NCI-H187 (cell line): ENCODE measurements at regions not wholly inside any gene's neighbourhood (a gene's known extent, or its start where the extent isn't known, plus 50 kb on each side); places are given as distances from the start of the nearest gene placed in this dataset.

Experiments used
- DNase-seq, 2 experiments: peaks; one replicate each; lab custom pipeline; 2025; lab: John Stamatoyannopoulos, UW

DNA sequence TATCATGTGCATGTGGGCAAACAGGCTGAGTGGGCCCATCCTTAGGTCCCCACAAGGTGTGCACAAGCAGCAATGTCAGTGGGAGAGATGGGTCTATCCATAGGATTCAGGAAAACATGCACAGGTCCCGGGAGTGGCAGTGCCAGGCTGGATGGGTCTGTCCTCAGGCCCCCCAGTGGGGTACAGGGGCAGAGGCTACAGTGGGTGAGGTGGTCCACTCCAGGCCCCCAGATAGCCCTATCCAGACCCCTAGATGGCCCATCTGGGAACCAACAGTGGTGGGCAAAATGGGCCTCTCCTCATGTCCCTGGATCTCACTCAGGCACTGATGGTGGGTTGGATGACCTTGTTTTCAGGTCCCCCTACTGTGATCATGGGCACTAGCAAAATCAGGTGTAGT is 277.8 kb upstream of the SYT1 start:
- no peak for DNase-seq

DNA sequence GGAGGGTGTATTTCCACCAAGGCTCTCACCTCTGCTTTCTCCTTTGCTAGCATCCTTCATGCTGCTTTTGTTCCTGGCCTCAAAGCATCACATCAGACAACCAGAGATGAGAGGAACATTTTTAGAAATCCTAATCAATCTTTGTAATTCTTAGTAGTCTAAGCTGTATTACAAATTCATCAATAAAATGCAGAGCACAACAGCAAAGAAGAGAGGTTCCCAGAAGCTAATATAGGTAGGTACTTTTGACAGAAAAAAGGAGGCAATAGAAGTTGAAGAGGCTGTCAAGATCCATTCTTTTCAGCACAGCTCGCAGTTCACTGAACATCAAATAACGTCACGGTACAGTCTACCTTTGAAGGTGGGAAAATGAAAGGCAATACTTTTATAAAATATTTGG is 265.2 kb upstream of the SYT1 start:
- no peak for DNase-seq

DNA sequence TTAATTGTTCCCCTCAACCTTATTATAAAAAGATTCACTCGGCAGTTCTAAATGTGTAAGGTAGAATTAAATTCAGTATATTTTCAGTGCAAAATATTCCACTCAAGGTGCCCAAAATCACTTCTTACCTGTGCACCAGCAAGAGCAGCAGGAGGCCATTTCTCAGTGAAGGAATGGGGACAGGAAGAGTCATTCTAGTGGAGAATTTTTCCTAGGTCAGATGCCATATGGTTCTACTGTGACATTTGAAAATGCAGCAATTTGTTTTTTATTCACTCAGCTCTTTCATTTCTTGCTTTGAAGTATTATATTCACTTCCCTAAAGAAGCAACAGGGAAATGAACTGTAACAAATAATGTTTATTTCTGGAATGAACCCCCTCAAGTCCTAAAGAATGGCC is 264.0 kb upstream of the SYT1 start:
- no peak for DNase-seq

DNA sequence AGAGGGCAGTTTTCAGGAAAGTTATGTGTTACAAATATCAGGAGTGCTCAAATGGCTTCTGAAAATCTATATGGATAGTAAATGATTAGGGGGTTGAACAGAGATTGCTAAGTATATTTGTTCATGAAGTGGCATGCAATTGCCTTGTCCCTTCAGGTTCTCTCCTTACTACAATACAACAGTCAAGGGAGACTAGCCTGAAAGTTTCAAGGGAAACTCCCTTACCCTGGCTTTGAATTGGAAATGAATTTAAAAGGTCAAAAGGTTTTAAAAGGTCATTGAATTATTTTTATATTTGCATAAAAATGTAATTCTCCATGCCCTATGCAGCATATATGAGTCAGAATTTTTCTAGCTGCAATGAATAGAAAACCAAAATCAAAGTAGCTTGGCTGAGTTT is 253.1 kb upstream of the SYT1 start:
- no peak for DNase-seq

DNA sequence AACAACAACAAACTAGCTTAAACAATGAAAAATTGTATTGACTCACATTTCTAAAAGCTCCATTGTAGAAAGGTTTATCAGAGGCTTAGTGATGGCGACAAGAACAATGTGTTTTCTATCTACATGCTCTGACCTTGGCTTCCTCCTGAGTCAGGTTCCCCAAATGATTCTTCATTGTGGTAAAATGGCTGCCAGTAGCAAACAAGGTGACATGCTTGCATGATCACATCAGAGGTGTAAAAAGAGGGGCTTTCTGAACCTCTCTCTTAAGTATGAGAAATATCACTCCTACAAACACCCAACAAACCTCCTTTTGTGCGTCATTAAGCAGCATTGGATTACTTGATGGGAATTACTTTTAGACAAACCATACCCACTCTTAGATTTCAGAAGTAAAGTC is 252.4 kb upstream of the SYT1 start:
- no peak for DNase-seq

DNA sequence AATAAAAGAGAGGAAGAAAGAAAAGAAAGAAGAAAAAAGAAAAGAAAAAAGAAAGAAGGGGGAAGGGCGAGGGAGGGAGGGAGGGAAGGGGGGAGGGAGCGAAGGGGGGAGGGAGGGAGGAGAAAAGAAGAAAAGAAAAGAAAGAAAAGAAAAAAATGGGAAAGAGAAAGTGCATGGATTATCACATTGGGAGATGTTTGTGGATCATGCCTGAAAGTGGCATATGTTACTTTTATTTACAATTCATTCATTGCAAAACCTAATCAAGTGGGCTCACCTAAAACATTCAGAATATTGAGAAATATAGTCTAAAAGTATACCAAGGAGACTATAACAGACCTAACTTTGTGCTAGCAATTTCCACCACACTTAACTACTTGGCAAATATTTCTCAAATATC is 246.9 kb upstream of the SYT1 start:
- DNase-seq = no peak

DNA sequence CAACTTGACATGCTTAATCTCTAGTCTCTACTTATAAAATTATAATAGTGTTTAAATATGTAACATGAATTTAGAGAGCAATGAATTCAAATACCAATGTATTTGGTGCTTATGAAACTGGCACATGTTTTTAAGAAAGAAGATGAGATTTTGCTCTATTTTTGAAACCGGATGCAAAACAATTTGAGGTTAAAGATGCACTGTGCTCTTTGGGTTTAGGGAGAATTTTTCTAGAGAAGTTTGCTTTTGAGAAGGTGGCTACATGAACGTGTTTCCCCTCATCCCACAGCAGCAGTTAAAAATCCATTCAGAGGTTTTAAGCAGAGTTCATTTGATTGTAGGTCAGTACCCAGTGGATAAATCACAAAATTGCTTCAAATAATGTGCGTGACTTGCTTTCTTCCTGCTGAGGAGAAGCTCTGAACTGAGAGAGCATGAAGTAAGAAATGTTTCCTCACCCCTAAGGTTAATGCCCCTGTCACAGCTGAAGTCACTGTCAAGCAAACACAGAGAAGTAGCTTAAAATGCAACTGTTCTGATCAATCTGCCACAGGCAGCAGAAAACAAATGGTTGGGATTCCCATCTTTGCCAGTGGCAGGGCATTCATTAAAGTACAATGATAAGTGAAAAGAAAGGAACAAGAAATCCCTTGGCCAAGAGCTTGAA is 241.9 kb upstream of the SYT1 start:
- DNase-seq = no peak

DNA sequence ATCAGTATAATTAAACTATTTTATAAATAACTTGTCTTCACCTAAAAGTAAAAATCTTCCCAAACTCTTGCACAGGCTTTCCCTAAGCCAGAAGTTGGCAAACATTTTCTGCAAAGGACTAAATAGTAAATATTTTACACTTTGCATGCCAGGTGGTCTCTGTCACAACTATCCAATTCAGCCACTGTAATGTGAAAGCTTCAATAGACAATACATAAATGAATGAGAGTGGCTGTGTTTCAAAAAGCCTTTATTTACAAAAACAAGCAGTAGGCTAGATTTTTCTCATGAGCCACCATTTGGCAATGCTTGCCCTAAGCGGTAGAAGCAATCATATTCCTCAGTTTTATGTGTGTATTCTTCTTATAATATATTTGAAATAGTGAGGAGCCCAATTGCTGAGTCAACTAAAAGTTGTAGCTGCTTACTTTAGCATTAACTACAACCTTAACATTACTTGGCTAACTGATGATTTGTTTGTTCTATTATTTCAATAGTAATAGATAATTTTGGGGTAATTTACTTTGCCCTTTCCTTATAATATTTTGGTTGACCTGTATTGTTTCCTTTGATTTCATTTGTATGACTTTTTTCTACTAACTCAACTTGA is 236.0 kb upstream of the SYT1 start:
- DNase-seq = no peak

DNA sequence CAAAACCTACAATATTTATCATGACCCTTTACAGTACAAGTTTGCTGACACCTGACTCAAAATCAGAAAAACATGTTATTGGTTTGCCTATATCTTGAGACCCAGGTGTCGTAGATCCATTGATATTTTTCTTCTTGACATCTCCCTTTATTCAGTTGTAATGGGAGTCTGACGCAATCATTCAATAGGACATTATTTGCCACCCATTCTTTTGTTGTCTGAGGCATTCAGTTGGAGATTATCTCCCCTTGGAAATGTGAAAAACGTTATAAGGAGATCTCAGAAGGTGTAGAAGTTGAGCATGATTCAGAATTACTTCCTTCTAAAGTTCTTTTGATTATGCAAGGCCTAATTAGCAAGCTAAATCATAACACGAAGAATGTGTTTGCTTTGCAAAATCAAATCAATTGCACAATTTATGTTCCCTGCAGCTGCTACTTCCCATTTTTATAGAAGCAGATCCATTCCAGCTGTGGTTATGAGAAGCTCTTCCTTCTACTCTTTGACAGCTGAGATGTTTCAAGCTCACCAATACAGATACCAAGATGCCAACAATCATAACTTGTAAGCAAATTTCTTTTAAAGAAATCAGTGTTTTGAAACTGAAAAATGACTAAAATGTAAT is 228.2 kb upstream of the SYT1 start:
- no peak for DNase-seq

DNA sequence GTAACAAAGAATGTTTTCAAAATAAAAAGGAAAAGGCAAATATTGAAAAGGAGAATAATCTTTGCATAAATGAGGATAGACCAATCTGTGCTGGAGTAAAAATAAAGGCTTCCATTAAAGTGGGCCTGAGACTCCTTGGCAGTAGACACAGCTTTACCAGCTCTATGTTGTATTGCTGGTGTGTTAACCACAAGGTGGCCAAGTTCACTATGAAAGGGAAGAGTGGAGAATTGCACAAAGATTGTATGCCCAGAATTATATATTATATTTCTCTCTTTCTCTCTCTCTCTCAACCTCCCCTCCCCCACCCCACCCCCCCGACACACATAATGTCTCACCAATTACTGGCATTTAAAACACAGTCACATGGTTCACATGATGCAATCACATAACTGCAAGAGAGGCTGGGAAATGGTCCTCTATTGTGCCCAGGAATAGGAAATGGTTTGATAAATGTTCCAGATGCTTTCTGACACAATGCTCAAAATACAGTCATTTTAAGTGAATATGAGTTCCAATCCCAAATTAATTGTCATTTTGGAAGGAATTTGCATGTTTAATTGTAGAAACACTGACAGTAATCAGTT is 222.6 kb upstream of the SYT1 start:
- no peak for DNase-seq

DNA sequence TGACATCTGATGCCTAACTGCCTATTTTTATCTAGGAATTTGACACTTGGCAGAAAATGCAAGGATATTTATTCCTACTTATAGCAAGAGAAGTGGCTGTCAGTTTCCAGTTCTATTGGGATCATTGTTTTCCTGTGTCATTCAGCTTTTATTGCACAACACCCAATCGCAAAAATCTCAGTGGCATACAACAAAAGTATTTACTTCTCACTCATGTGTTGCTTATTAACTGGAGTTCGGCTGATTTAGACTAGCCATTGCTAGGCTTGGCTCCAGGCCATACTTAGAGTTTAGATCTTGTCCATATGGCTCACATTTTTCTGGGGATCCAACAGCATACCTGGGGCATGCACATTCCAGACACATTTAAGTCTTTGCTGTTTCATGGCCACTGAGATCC is 218.6 kb upstream of the SYT1 start:
- DNase-seq = no peak

DNA sequence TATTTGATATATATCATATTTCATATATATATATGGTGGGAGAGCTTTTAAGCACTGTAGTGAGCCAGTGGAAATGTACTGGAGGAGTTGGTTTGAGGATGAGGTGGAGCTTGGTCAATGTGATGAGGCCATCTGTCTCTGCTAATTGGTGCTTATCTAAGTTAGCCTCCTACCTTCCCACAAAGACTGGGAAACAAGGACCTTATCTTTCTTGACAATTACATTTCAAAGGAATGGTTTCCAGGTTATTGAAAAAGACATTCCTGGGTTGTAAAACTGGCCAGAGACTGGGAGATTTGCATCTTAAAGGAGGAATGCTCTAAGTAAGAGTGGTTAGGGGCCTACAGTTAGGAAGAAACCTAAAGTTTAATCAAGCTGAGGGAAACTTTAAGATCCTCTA is 212.8 kb upstream of the SYT1 start:
- DNase-seq = no peak

DNA sequence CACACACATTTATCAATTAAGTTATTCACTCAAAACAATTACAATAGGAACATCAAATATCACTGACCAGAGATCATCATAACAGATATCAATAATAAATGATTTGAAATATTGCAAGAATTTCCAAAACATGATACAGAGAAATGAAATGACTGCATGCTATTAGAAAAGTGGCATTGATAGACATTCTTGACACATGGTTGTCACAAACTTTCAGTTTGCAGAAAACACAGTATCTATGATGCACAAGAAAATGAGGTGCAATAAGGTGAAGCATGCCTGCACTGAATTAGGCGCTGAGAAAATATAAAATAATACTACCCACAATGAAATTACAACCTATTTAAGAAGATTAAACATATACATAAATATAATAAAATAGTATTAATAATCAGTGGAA is 198.0 kb upstream of the SYT1 start:
- DNase-seq = no peak

DNA sequence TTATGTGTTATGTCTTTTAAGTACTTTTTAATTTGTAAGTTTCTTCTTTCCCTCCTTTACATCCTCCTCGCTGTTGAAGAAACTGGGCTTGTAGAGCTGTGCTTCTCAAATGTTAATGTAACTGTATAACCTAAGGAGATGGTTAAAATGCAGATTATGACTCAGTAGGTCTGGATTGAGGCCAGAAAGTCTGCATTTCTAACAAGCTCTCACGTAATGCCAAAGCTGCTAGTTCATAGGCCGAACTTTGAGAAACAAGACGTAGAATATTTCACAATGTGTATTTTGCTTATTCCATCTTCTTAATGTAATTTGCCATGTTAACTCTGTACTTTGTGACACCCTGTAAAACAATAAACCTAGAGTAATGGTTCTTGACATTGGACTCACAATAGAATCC is 193.3 kb upstream of the SYT1 start:
- DNase-seq = no peak

DNA sequence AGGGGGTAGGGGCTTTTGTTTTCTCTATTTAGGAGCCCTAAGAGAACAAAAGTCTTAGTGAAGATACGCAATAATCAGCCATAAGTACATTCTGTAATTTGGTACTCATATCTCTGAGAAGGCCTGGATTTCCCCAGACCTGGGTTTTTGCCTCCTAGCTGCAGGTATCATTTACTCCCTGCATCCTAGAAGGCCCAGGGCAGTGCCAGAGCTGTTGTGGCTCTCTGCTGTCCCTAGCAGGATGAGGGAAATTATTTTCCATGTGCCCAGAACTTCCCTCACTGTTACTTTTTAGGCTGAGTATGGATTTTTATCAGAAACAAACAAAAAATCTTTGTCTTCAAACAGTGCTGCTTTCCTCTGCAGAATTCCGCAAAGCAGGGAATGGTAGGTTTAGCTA is 192.5 kb upstream of the SYT1 start:
- DNase-seq = no peak

DNA sequence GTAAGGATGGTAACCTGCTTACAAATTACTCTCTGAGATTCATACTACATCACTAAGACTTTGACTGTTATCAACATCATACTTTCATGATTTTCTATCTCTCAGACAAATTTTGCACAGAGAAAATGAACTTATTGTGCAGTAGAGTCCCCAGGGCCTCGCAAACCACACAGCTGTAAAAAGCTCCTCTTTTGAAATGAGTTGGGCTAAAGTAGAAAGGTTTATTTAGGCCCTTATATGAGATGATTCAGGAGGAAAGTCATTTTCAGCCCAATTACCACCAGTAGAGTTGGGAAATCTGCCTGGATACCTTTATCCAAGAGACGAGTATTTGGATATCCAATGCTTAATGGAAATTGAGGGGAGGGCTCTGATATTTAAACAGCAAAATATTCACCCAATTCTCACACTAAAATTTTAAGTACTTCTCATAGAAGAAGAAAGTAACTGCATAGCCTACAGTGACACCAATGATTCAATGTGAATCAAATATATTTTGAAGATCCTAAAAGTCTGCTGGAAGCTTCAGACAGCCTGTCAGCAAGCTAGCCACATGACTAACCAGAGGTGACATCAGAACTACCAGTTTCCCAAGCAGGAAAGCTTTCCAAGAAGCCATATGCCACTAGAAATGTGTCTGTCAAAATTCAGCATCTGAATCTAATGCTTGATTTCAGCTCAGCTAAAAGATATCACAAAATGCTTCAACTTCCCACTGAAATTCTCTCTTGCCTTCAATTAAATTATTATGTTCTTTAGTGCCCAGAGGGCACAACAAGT is 190.1 kb upstream of the SYT1 start:
- DNase-seq = no peak

DNA sequence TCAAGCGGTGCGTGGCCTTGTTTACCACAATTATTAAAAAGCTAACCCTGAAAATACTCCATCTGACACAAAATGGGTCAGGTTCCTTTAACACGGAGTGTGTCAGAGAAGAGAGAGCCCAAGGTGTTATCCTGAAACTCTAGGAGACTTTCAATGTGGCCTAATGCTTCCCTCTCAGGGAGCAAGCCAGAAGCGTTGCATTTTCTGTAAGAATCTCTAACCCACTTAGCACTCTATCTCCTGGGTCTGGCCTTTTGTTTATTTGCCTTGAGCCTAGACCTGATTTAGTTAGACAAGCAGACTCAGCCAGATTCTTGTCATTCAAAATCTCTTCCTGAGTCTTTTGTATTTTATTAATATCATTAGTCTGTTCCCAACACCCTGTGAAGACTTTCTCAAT is 184.0 kb upstream of the SYT1 start:
- no peak for DNase-seq

DNA sequence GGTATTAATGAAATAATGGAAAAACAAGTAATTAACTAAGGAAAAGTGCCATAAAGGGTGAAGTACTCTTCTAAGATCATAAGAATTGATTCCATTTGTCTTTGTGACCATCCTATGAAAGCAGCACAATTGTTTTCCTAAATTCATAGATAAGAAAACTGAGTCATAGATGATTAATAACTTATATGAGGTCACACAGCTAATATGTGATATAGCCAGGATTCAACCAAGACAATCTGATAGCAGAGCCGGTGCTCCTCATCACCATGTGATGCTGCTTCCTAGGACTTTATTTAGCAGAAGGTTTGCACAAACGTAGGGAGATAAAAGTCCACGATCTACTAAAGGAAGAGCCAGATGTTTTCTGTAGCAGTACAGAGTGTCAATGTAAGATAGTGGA is 181.5 kb upstream of the SYT1 start:
- DNase-seq = no peak

DNA sequence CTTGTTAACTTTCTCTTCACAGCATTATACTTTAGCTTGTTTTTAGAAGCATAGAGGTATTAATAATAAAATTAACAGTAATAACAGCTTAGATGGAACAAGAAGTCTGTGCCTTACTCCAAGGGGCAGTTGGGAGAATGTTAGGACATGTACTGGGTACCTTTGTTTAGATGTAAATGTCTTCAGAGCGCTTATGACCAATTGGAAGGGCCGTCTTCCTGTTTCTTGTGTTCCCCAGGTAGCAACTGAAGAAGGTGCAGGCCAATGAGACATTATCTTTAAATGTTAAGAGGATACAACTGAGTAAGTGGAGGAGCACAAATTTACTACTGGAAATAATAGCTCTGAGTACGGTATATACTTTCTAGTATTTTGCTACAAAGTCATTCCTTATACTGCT is 180.9 kb upstream of the SYT1 start:
- no peak for DNase-seq

DNA sequence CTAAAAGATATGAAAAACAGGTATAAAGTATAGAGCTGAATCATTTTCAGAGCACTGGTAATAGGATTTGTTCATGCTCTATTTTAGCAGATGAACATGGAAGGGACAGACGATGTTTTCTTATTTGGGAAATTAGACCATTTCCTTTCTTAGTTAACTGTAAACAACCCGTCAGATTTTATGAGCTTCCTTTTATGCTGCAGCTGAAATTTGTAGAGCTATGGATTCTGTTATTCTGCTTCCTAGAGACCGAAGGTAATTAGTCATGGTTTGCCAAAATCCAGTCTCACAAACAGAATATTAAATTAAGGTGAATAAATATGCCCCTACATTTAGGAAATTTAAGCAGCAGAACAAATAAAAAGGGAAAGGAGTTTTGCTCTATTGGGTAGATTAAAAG is 180.2 kb upstream of the SYT1 start:
- no peak for DNase-seq

DNA sequence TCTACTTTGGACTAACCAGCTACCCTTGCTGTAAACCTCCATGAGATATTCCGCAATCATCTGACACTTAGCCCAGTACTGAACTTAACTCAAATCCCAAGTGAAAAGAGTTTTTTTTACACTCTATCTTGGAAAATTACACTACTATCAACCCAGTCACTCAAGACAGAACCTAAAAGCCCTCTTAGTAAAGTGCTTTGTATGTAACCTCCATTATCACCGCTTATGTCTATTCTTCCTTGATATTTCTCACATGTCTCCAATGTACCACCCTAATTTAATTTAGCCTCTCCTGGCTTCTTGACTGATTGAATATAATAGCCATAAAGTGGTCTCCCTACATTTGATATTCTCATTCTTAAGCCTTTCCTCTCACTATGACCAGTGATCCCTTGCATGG is 168.8 kb upstream of the SYT1 start:
- DNase-seq = no peak

DNA sequence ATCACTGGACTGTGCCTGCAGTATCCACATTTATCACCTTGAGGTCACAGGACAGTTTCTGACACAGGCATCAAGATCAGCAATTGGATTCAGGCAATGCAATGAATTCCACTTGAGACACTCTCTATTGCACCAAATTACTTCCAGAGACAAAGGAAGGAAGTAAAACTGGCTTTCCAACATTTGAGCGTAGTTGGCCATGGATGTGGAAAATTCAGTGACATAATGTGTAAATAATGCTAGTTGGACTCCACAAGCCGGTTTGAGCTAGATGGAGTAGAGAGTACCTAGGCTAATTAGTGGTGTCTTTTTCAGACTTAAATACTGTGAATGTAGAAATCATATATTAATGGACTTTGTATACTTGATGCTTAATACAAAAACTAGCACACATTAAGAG is 168.3 kb upstream of the SYT1 start:
- no peak for DNase-seq
